PFSK-1 (cell line): ENCODE measurements at regions not wholly inside any gene's neighbourhood (a gene's known extent, or its start where the extent isn't known, plus 50 kb on each side); places are given as distances from the start of the nearest gene placed in this dataset.

Source experiments
- POLR2AphosphoS5 ChIP-seq: IDR thresholded peaks from 2 replicates; pipeline ENCODE4 v1.6.1; 2012; ENCODE audit warnings: low read depth, mild to moderate bottlenecking, control low read depth, low read length, moderate library complexity
- TAF1 ChIP-seq: IDR thresholded peaks from 2 replicates; pipeline ENCODE4 v1.6.1; 2012; ENCODE audit warnings: low read length, control low read depth, borderline replicate concordance; ENCODE audit not compliant: insufficient read depth

- TF ChIP-seq TAF1 (no peak), POLR2AphosphoS5 (no peak)
Measured at GRCh38 chr12:30546121-30546520, 149.5 kb downstream of the IPO8 start.
